H1 (cell line): ENCODE measurements at regions not wholly inside any gene's neighbourhood (a gene's known extent, or its start where the extent isn't known, plus 50 kb on each side); places are given as distances from the start of the nearest gene placed in this dataset.

ENCODE experiments used
- CTCF ChIA-PET: fragments of 300-600 bp; sonication (Branson Sonifier 250); formaldehyde crosslinking; loops from one replicate; lab custom pipeline; 2021; ENCODE audit not compliant: partially characterized antibody; lab: Charles Lee
- POLR2A ChIA-PET: fragments of 300-600 bp; sonication (Branson Sonifier 250); formaldehyde crosslinking; loops from one replicate; lab custom pipeline; 2021; ENCODE audit warnings: inconsistent platforms; ENCODE audit not compliant: partially characterized antibody; lab: Charles Lee
- DNase-seq, 2 experiments: peaks; one replicate each; pipeline versions ENCODE4 v3.0.0 to v3.0.0-alpha.2; 2010 to 2022; ENCODE audit warnings: low spot score in 2 of 2, low read depth in 1 of 2, mixed read lengths in 1 of 2
- FAIRE-seq: peaks from 2 replicates; lab custom pipeline; 2011; peaks lifted over from hg19 to GRCh38; lab: Jason Lieb, UNC
- H2AFZ ChIP-seq: 2 replicates; pipeline ENCODE4 v1.8.1; 2012; ENCODE audit warnings: low read length, inconsistent platforms
- H2AK5ac ChIP-seq: 2 replicates; pipeline ENCODE4 v1.6.1; 2013; ENCODE audit warnings: low read depth, low read length
- H2BK120ac ChIP-seq: replicated peaks from 2 replicates; pipeline ENCODE3; 2013; ENCODE audit warnings: low read depth, low read length, inconsistent platforms
- H2BK12ac ChIP-seq: 2 replicates; pipeline ENCODE4 v1.6.1; 2013; ENCODE audit warnings: low read depth, low read length
- H2BK15ac ChIP-seq: 2 replicates; pipeline ENCODE4 v1.6.1; 2013; ENCODE audit warnings: low read length
- H2BK20ac ChIP-seq: 2 replicates; pipeline ENCODE4 v1.6.1; 2013; ENCODE audit warnings: low read length
- H2BK5ac ChIP-seq: 2 replicates; pipeline ENCODE4 v1.6.1; 2013; ENCODE audit warnings: low read depth, low read length
- H3K14ac ChIP-seq: 2 replicates; pipeline ENCODE4 v1.6.1; 2013; ENCODE audit warnings: inconsistent platforms; ENCODE audit not compliant: insufficient read length
- H3K18ac ChIP-seq: 2 replicates; pipeline ENCODE4 v1.6.1; 2013; ENCODE audit warnings: low read length; ENCODE audit errors: extremely low read depth
- H3K23ac ChIP-seq: 2 replicates; pipeline ENCODE4 v1.6.1; 2013; ENCODE audit warnings: inconsistent platforms; ENCODE audit not compliant: insufficient read length
- H3K23me2 ChIP-seq: 2 replicates; pipeline ENCODE4 v1.6.1; 2013; ENCODE audit warnings: low read depth, low read length
- H3K27ac ChIP-seq: 2 replicates; pipeline ENCODE4 v1.6.1; 2011; ENCODE audit warnings: low read depth, low read length, inconsistent platforms
- H3K27me3 ChIP-seq, 4 experiments: replicated peaks in 1 of 4; 1 replicate in 1 of 4; 2 replicates in 3 of 4; pipeline versions ENCODE4 v1.6.1 to v1.8.1; 2011 to 2013; ENCODE audit warnings: low read length in 3 of 4, mild to moderate bottlenecking in 3 of 4, inconsistent platforms in 2 of 4, mixed read lengths in 2 of 4, moderate library complexity in 1 of 4; ENCODE audit not compliant: control insufficient read depth in 3 of 4, insufficient read depth in 3 of 4; ENCODE audit errors: extremely low read depth in 1 of 4
- H3K36me3 ChIP-seq, 4 experiments: 2 replicates each; pipeline versions ENCODE4 v1.6.1 to v1.8.1; 2011 to 2013; ENCODE audit warnings: mild to moderate bottlenecking in 4 of 4, low read length in 3 of 4, moderate library complexity in 2 of 4, control low read depth in 1 of 4, inconsistent platforms in 1 of 4; ENCODE audit not compliant: insufficient read depth in 4 of 4, control insufficient read depth in 2 of 4
- H3K4ac ChIP-seq: replicated peaks from 2 replicates; pipeline ENCODE3; 2013; ENCODE audit warnings: low read length, low read depth, mixed read lengths, inconsistent platforms; ENCODE audit not compliant: insufficient read length
- H3K4me1 ChIP-seq, 4 experiments: replicated peaks in 1 of 4; 1 replicate in 1 of 4; 2 replicates in 3 of 4; pipeline versions ENCODE4 v1.6.1 to v1.8.1; 2011 to 2013; ENCODE audit warnings: low read length in 3 of 4, inconsistent platforms in 2 of 4, mixed read lengths in 1 of 4; ENCODE audit not compliant: insufficient read depth in 4 of 4, control insufficient read depth in 3 of 4
- H3K4me2 ChIP-seq, 2 experiments: 2 replicates each; pipeline versions ENCODE4 v1.6.1 to v1.8.1; 2011 to 2013; ENCODE audit warnings: low read depth in 2 of 2, low read length in 2 of 2, control low read depth in 1 of 2, inconsistent platforms in 1 of 2, mild to moderate bottlenecking in 1 of 2; ENCODE audit not compliant: insufficient read depth in 1 of 2
- H3K4me3 ChIP-seq, 4 experiments: fragments of 200-600, 300-600 bp in 1 of 4; sonication (generic), shearing (Covaris generic), sonication (Bioruptor Twin) in 1 of 4; 2 replicates each; pipeline versions ENCODE4 v1.5.1 to v1.8.1; 2011 to 2016; ENCODE audit warnings: low read length in 4 of 4, low read depth in 3 of 4, control low read depth in 2 of 4, inconsistent platforms in 2 of 4, mild to moderate bottlenecking in 2 of 4, mixed read lengths in 1 of 4, moderate library complexity in 1 of 4; ENCODE audit not compliant: insufficient read depth in 2 of 4; ENCODE audit errors: extremely low read depth in 1 of 4
- H3K56ac ChIP-seq: replicated peaks from 2 replicates; pipeline ENCODE3; 2013; ENCODE audit warnings: low read depth, mild to moderate bottlenecking, mixed read lengths, low read length, inconsistent platforms; ENCODE audit not compliant: insufficient read length
- H3K79me1 ChIP-seq: 2 replicates; pipeline ENCODE4 v1.6.1; 2013; ENCODE audit warnings: low read depth, low read length, control low read depth
- H3K79me2 ChIP-seq, 2 experiments: 2 replicates each; pipeline versions ENCODE4 v1.6.1 to v1.8.1; 2012 to 2013; ENCODE audit warnings: low read length in 2 of 2, mild to moderate bottlenecking in 2 of 2, inconsistent platforms in 1 of 2; ENCODE audit not compliant: insufficient read depth in 2 of 2, control insufficient read depth in 1 of 2
- H3K9ac ChIP-seq, 4 experiments: replicated peaks in 1 of 4; 1 replicate in 1 of 4; 2 replicates in 3 of 4; pipeline versions ENCODE4 v1.6.1 to v1.8.1; 2011 to 2013; ENCODE audit warnings: low read depth in 3 of 4, low read length in 3 of 4, control low read depth in 2 of 4, mild to moderate bottlenecking in 2 of 4, moderate library complexity in 2 of 4, inconsistent platforms in 1 of 4; ENCODE audit errors: extremely low read depth in 1 of 4
- H3K9me3 ChIP-seq, 2 experiments: 2 replicates each; pipeline versions ENCODE4 v1.6.1 to v1.8.1; 2012 to 2013; ENCODE audit warnings: mild to moderate bottlenecking in 2 of 2, moderate library complexity in 2 of 2, control low read depth in 1 of 2, inconsistent platforms in 1 of 2, low read depth in 1 of 2, low read length in 1 of 2, mixed read lengths in 1 of 2; ENCODE audit not compliant: insufficient read depth in 2 of 2
- H4K20me1 ChIP-seq, 2 experiments: replicated peaks in 1 of 2; 2 replicates each; pipeline versions ENCODE3 to v1.8.1; 2011 to 2013; ENCODE audit warnings: inconsistent platforms in 2 of 2, low read length in 2 of 2, mild to moderate bottlenecking in 1 of 2; ENCODE audit not compliant: insufficient read depth in 2 of 2, control insufficient read depth in 1 of 2
- H4K5ac ChIP-seq: 2 replicates; pipeline ENCODE4 v1.6.1; 2013; ENCODE audit warnings: low read length, low read depth, mixed read lengths, inconsistent platforms; ENCODE audit not compliant: insufficient read length
- H4K8ac ChIP-seq: 2 replicates; pipeline ENCODE4 v1.8.0; 2013; ENCODE audit warnings: mild to moderate bottlenecking, moderate library complexity, low read length, inconsistent platforms; ENCODE audit not compliant: insufficient read depth; ENCODE audit errors: extremely low read depth
- H4K91ac ChIP-seq: replicated peaks from 2 replicates; pipeline ENCODE3; 2013; ENCODE audit warnings: low read length, mixed read lengths, inconsistent platforms; ENCODE audit not compliant: insufficient read length
- ASH2L ChIP-seq: fragments of 200-600, 300-600 bp; sonication (generic); IDR thresholded peaks from one replicate; pipeline ENCODE4 v1.7.1; 2017; ENCODE audit warnings: low read length
- ATF3 ChIP-seq: IDR thresholded peaks from 2 replicates; pipeline ENCODE4 v1.6.1; 2011; ENCODE audit warnings: low read depth, mild to moderate bottlenecking, low read length; ENCODE audit not compliant: insufficient read depth
- E2F6 ChIP-seq: IDR thresholded peaks from 2 replicates; pipeline ENCODE4 v1.6.1; 2012; ENCODE audit warnings: inconsistent platforms
- FOSL1 ChIP-seq: IDR thresholded peaks from 2 replicates; pipeline ENCODE4 v1.6.1; 2011; ENCODE audit warnings: mild to moderate bottlenecking, low read depth, low read length, moderate library complexity; ENCODE audit not compliant: insufficient read depth
- MAFK ChIP-seq: IDR thresholded peaks from 2 replicates; pipeline ENCODE4 v1.6.1; 2012; ENCODE audit warnings: low read depth, mild to moderate bottlenecking, improper control_type of control experiment, low read length
- NANOG ChIP-seq: IDR thresholded peaks from 2 replicates; pipeline ENCODE4 v1.6.1; 2011; ENCODE audit warnings: low read length, low read depth, mild to moderate bottlenecking, inconsistent platforms; ENCODE audit not compliant: insufficient read depth, poor library complexity, severe bottlenecking
- PHF8 ChIP-seq: fragments of 200-600 bp; sonication (generic); conservative IDR thresholded peaks from 2 replicates; pipeline ENCODE4 v1.7.1; 2012; ENCODE audit warnings: low read depth, mild to moderate bottlenecking, inconsistent platforms, low read length, moderate library complexity
- RAD21 ChIP-seq, 2 experiments: IDR thresholded peaks in 1 of 2; conservative IDR thresholded peaks in 1 of 2; 2 replicates each; pipeline ENCODE4 v1.6.1; 2011; ENCODE audit warnings: low read depth in 2 of 2, low read length in 2 of 2, improper control_type of control experiment in 1 of 2, inconsistent platforms in 1 of 2, mild to moderate bottlenecking in 1 of 2, moderate library complexity in 1 of 2
- SAP30 ChIP-seq: fragments of 300-600 bp; sonication (generic); IDR thresholded peaks from 2 replicates; pipeline ENCODE4 v1.7.1; 2012; ENCODE audit warnings: low read length, moderate library complexity, mild to moderate bottlenecking, inconsistent platforms; ENCODE audit not compliant: insufficient read depth, insufficient replicate concordance
- YY1 ChIP-seq: IDR thresholded peaks from 2 replicates; pipeline ENCODE4 v1.6.1; 2011; ENCODE audit warnings: low read depth, mild to moderate bottlenecking, low read length
- WGBS, 2 experiments: shearing (Covaris generic) in 1 of 2; methylation state at CpG; one replicate each; pipeline versions ENCODE4 v1.1.6 to v1.1.7; 2013 to 2015; ENCODE audit warnings: low lambda C conversion rate in 2 of 2, mixed read lengths in 2 of 2, inconsistent platforms in 1 of 2, low coverage in 1 of 2, missing lambda C conversion rate in 1 of 2; ENCODE audit not compliant: insufficient replicate concordance in 2 of 2, insufficient coverage in 1 of 2, insufficient read length in 1 of 2; ENCODE audit errors: extremely low coverage in 1 of 2, missing lambda C conversion rate in 1 of 2; 5-methylcytosine and 5-hydroxymethylcytosine counted together

GRCh38 chr15:79195239-79195638 is 87.3 kb upstream of the ANKRD34C start:
- ChIA-PET POLR2A (no interaction called here), CTCF (interaction anchor here (0.6 to 17.1 kb wide), 17 partner anchors 10 to 1845 kb away, joined by 3 to 293 read pairs (median 3); partner anchors contain the start of genes ANKRD34C and TMED3)
- no peaks in the 10 kb centered on the region for H3K79me1 ChIP-seq
- H3K4me3 ChIP-seq, result no peak overlapping the region
- no peaks in the 10 kb centered on the region for H4K20me1 ChIP-seq
- no peak overlapping the region for H2BK20ac ChIP-seq
- H3K23me2 ChIP-seq, result no peaks in the 10 kb centered on the region
- H3K9me3 ChIP-seq, result no peaks in the 10 kb centered on the region
- peaks cover 0 to 12% (median 7%) of the 10 kb centered on the region in 4 experiments; a peak in 6 of 7 replicates for H3K4me1 ChIP-seq
- H2BK120ac ChIP-seq, result no peak overlapping the region
- no peak overlapping the region for H2BK5ac ChIP-seq
- FAIRE-seq (no peak), DNase-seq (no peak)
- no peak for TF ChIP-seq FOSL1
- TF ChIP-seq SAP30, result no peak
- TF ChIP-seq RAD21 (IDR thresholded peaks at IDR 0.05 in 1 of 2, conservative IDR thresholded peaks at IDR 0.05 in 1 of 2; ENCODE audit: low read depth in 2 of 2, low read length in 2 of 2), result no peak
- TF ChIP-seq PHF8, result no peak
- no peak for TF ChIP-seq E2F6
- no peak for TF ChIP-seq ATF3
- no peak for TF ChIP-seq MAFK
- TF ChIP-seq NANOG, result no peak
- no peak for TF ChIP-seq ASH2L
- TF ChIP-seq YY1, result no peak
- no peak overlapping the region for H3K23ac ChIP-seq
- no peak overlapping the region for H3K9ac ChIP-seq
- H3K27ac ChIP-seq, result no peak overlapping the region
- H2AFZ ChIP-seq, result no peak overlapping the region
- no peak overlapping the region for H3K4me2 ChIP-seq
- H2BK12ac ChIP-seq, result peak overlapping the region; percentile 18; the same call in 1 of the 2 replicates
- H4K8ac ChIP-seq, result peak overlapping the region; percentile 78
- H3K18ac ChIP-seq, result no peak overlapping the region
- H3K79me2 ChIP-seq, result no peaks in the 10 kb centered on the region
- H4K5ac ChIP-seq, result no peak overlapping the region
- WGBS, 2 experiments, result 75% methylated on average over 4 of the region's 4 CpGs; no CpG with 5 or more reads in 1 of the 2 experiments
- no peak overlapping the region for H3K56ac ChIP-seq
- no peaks in the 10 kb centered on the region for H3K27me3 ChIP-seq
- no peak overlapping the region for H3K4ac ChIP-seq
- H4K91ac ChIP-seq, result no peak overlapping the region
- H2BK15ac ChIP-seq, result no peak overlapping the region
- H2AK5ac ChIP-seq, result no peak overlapping the region
- H3K14ac ChIP-seq, result no peak overlapping the region
- H3K36me3 ChIP-seq, result no peaks in the 10 kb centered on the region
